ENCODE measurements at regions not wholly inside any gene's neighbourhood (a gene's known extent, or its start where the extent isn't known, plus 50 kb on each side); places are given as distances from the start of the nearest gene placed in this dataset.
"Not testable (repeated sequence)": the region's sequence is repeated elsewhere in the genome, so short reads cannot be mapped to it uniquely, and the experiment has no call there.

GRCh38 chr5:155154973-155155372, 141.4 kb downstream of the KIF4B start:
- Histone ChIP-seq H3K27ac (no peak overlapping the region), H3K4me3 (no peak overlapping the region), H3K27me3 (ENCODE audit: insufficient read depth, low read depth) (peaks cover 5% of the 10 kb centered on the region; the same call in 1 of the 2 replicates), H3K4me2 (no peak overlapping the region), H2AFZ (no peak overlapping the region), H3K79me2 (ENCODE audit: low read depth) (no peaks in the 10 kb centered on the region), H3K4me1 (replicated peaks; ENCODE audit: insufficient read depth) (no peaks in the 10 kb centered on the region), H3K36me3 (ENCODE audit: low read depth) (no peaks in the 10 kb centered on the region), H3K9me2 (ENCODE audit: insufficient read depth) (no peaks in the 10 kb centered on the region), H3K9me3 (ENCODE audit: insufficient read depth, low read depth) (no peaks in the 10 kb centered on the region), H4K20me1 (ENCODE audit: insufficient read depth) (no peaks in the 10 kb centered on the region), H3F3A (ENCODE audit: insufficient read depth, low read depth) (no peaks in the 10 kb centered on the region)
- POLR2A ChIA-PET (ENCODE audit: unreplicated experiment): no interaction called here
- intact Hi-C loops (cut with micrococcal nuclease; ENCODE audit: unreplicated experiment): no loop called here
- CTCF ChIA-PET: no interaction called here
- TF ChIP-seq, protein P1, sequence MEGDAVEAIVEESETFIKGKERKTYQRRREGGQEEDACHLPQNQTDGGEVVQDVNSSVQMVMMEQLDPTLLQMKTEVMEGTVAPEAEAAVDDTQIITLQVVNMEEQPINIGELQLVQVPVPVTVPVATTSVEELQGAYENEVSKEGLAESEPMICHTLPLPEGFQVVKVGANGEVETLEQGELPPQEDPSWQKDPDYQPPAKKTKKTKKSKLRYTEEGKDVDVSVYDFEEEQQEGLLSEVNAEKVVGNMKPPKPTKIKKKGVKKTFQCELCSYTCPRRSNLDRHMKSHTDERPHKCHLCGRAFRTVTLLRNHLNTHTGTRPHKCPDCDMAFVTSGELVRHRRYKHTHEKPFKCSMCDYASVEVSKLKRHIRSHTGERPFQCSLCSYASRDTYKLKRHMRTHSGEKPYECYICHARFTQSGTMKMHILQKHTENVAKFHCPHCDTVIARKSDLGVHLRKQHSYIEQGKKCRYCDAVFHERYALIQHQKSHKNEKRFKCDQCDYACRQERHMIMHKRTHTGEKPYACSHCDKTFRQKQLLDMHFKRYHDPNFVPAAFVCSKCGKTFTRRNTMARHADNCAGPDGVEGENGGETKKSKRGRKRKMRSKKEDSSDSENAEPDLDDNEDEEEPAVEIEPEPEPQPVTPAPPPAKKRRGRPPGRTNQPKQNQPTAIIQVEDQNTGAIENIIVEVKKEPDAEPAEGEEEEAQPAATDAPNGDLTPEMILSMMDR (conservative IDR thresholded peaks at IDR 0.05): no peak
- TF ChIP-seq EZH2 (IDR thresholded peaks at IDR 0.05; ENCODE audit: low read depth): no peak
- no peak for DNase-seq
- BruUV-seq (replicated peaks): no TSS peak

DNA sequence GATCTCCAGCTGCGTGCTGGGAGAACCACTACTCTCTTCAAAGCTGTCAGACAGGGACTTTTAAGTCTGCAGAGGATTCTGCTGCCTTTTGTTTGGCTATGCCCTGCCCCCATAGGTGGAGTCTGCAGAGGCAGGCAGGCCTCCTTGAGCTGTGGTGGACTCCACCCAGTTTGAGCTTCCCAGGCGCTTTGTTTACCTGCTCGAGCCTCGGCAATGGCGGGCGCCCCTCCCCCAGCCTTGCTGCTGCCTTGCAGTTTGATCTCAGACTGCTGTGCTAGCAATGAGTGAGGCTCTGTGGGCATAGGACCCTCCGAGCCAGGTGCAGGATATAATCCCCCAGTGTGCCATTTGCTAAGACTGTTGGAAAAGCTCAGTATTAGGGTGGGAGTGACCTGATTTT, 149.5 kb downstream of the KIF4B start:
- H3K9me3 ChIP-seq (ENCODE audit: insufficient read depth, low read depth); H3K79me2 ChIP-seq (ENCODE audit: low read depth); H3K4me3 ChIP-seq; H3K4me2 ChIP-seq; H3K27ac ChIP-seq; intact Hi-C loops (cut with micrococcal nuclease; ENCODE audit: unreplicated experiment); CTCF ChIA-PET; H3K36me3 ChIP-seq (ENCODE audit: low read depth); H2AFZ ChIP-seq; H3K9me2 ChIP-seq (ENCODE audit: insufficient read depth); H4K20me1 ChIP-seq (ENCODE audit: insufficient read depth); BruUV-seq (replicated peaks); H3K27me3 ChIP-seq (ENCODE audit: insufficient read depth, low read depth); DNase-seq; H3K4me1 ChIP-seq (replicated peaks; ENCODE audit: insufficient read depth); H3F3A ChIP-seq (ENCODE audit: insufficient read depth, low read depth); POLR2A ChIA-PET (ENCODE audit: unreplicated experiment): not testable (repeated sequence)

DNA sequence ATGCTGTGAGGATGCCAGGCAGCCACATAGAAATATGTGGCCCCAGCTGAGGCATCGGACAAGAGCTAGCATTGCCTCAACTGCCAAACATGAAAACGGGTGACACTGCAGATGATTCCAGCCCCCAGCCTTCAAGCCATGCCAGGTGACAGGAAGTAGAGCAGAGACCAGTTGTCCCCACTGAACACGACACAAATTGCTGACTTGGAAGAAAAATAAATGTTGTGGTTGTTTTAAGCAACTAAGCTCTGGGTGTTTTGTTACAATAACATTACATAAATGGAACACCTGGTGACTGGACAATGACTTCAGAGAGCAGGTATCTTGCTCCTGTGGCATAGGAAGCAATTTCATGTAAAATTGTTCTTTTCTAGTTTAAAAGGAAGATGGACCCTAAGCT, 154.2 kb downstream of the KIF4B start:
- ChIA-PET POLR2A (ENCODE audit: unreplicated experiment) (no interaction called here), CTCF (no interaction called here)
- Histone ChIP-seq H3K9me3 (ENCODE audit: insufficient read depth, low read depth) (no peaks in the 10 kb centered on the region), H3K4me1 (replicated peaks; ENCODE audit: insufficient read depth) (no peaks in the 10 kb centered on the region), H3K79me2 (ENCODE audit: low read depth) (no peaks in the 10 kb centered on the region), H3F3A (ENCODE audit: insufficient read depth, low read depth) (no peaks in the 10 kb centered on the region), H3K4me2 (no peak overlapping the region), H2AFZ (no peak overlapping the region), H3K4me3 (no peak overlapping the region), H3K9me2 (ENCODE audit: insufficient read depth) (no peaks in the 10 kb centered on the region), H3K27ac (no peak overlapping the region), H4K20me1 (ENCODE audit: insufficient read depth) (no peaks in the 10 kb centered on the region), H3K27me3 (ENCODE audit: insufficient read depth, low read depth) (peaks cover 3% of the 10 kb centered on the region; the same call in 1 of the 2 replicates), H3K36me3 (ENCODE audit: low read depth) (no peaks in the 10 kb centered on the region)
- BruUV-seq (replicated peaks): no TSS peak
- TF ChIP-seq, protein P1 (conservative IDR thresholded peaks at IDR 0.05): no peak
- no peak for TF ChIP-seq EZH2 (IDR thresholded peaks at IDR 0.05; ENCODE audit: low read depth)
- no peak for DNase-seq
- intact Hi-C loops (cut with micrococcal nuclease; ENCODE audit: unreplicated experiment): no loop called here

DNA sequence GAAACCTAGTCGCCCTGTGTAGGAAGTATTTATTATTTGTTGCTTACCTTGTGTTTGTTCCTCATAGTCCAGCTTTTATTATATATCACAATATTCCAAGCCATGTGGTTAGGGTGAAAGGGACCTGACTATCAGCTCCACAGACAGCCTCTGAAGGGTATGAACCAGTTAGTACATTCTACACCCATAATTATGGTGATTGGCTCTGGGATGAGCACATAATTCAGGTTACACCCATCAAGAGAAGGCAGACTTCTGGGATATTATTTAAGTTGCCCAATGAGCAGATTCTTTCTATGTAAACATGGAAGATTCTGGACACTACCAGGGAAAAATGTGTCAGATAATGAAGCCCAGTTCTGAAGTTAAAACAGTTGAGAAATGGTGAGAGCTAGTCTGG, 168.0 kb downstream of the KIF4B start:
- no peak overlapping the region for H3K4me2 ChIP-seq
- CTCF ChIA-PET: no interaction called here
- H3K4me1 ChIP-seq (replicated peaks; ENCODE audit: insufficient read depth): no peaks in the 10 kb centered on the region
- H3F3A ChIP-seq (ENCODE audit: insufficient read depth, low read depth): no peaks in the 10 kb centered on the region
- H3K27me3 ChIP-seq (ENCODE audit: insufficient read depth, low read depth): no peaks in the 10 kb centered on the region
- no TSS peak for BruUV-seq (replicated peaks)
- no peak overlapping the region for H3K27ac ChIP-seq
- intact Hi-C loops (cut with micrococcal nuclease; ENCODE audit: unreplicated experiment): no loop called here
- no peak for TF ChIP-seq EZH2 (IDR thresholded peaks at IDR 0.05; ENCODE audit: low read depth)
- TF ChIP-seq, protein P1 (conservative IDR thresholded peaks at IDR 0.05): no peak
- no peak overlapping the region for H2AFZ ChIP-seq
- no peaks in the 10 kb centered on the region for H3K36me3 ChIP-seq (ENCODE audit: low read depth)
- H3K4me3 ChIP-seq: no peak overlapping the region
- no peaks in the 10 kb centered on the region for H3K9me2 ChIP-seq (ENCODE audit: insufficient read depth)
- no peaks in the 10 kb centered on the region for H4K20me1 ChIP-seq (ENCODE audit: insufficient read depth)
- POLR2A ChIA-PET (ENCODE audit: unreplicated experiment): no interaction called here
- DNase-seq: no peak
- H3K79me2 ChIP-seq (ENCODE audit: low read depth): no peaks in the 10 kb centered on the region
- no peaks in the 10 kb centered on the region for H3K9me3 ChIP-seq (ENCODE audit: insufficient read depth, low read depth)

Measured in PC-9 (cell line).